HEK293 (cell line): ENCODE measurements at regions not wholly inside any gene's neighbourhood (a gene's known extent, or its start where the extent isn't known, plus 50 kb on each side); places are given as distances from the start of the nearest gene placed in this dataset.

ENCODE experiments used
- CTCF ChIA-PET: fragments of 350-600 bp; formaldehyde crosslinking; extraction: SDS; loops from one replicate; lab custom pipeline; 2021; ENCODE audit warnings: antibody characterized with exemption; lab: Yijun Ruan, JAX
- POLR2A ChIA-PET: fragments of 300-600 bp; formaldehyde crosslinking; extraction: SDS; loops from one replicate; lab custom pipeline; 2020; ENCODE audit warnings: antibody characterized with exemption, inconsistent platforms; lab: Yijun Ruan, JAX
- H3K27ac ChIP-seq: fragments of 200-500 bp; sonication (Bioruptor generic); 2 replicates; pipeline ENCODE4 v1.5.1; 2014; ENCODE audit warnings: low read depth, low read length, control low read depth, inconsistent platforms; ENCODE audit errors: extremely low read depth
- H3K36me3 ChIP-seq, 2 experiments: fragments of 200-500 bp in 1 of 2; sonication (Bioruptor generic) in 1 of 2; 1 replicate in 1 of 2; 2 replicates in 1 of 2; pipeline ENCODE4 v1.5.1; 2014 to 2017; ENCODE audit warnings: inconsistent platforms in 2 of 2, low read length in 2 of 2; ENCODE audit not compliant: control insufficient read depth in 2 of 2, insufficient read depth in 1 of 2
- H3K4me1 ChIP-seq: fragments of 200-500 bp; sonication (Bioruptor generic); 2 replicates; pipeline ENCODE4 v1.5.1; 2014; ENCODE audit warnings: mild to moderate bottlenecking, low read length, inconsistent platforms; ENCODE audit not compliant: control insufficient read depth, insufficient read depth
- H3K4me3 ChIP-seq: 2 replicates; pipeline ENCODE4 v1.5.1; 2011; ENCODE audit warnings: low read depth, mild to moderate bottlenecking, control low read depth, low read length, moderate library complexity
- H3K9me3 ChIP-seq: fragments of 200-500 bp; sonication (Bioruptor generic); 2 replicates; pipeline ENCODE4 v1.5.1; 2014; ENCODE audit warnings: low read depth, low read length, inconsistent platforms; ENCODE audit not compliant: control insufficient read depth, insufficient read depth
- KLF8 ChIP-seq: fragments of 450-650 bp; formaldehyde crosslinking; IDR thresholded peaks from 2 replicates; pipeline ENCODE4 v1.5.1; 2016; ENCODE audit warnings: missing biosample characterization, missing genetic modification characterization
- PRDM4 ChIP-seq: fragments of 450-650 bp; formaldehyde crosslinking; IDR thresholded peaks from 2 replicates; pipeline ENCODE4 v1.5.1; 2017; ENCODE audit warnings: missing biosample characterization, missing genetic modification characterization
- SALL2 ChIP-seq: fragments of 450-650 bp; formaldehyde crosslinking; IDR thresholded peaks from 2 replicates; pipeline ENCODE4 v1.5.0; 2017; ENCODE audit warnings: missing biosample characterization, mild to moderate bottlenecking, missing genetic modification characterization, borderline replicate concordance
- SETDB1 ChIP-seq: IDR thresholded peaks from one replicate; pipeline ENCODE4 v1.6.1; 2017; ENCODE audit warnings: mild to moderate bottlenecking, low read length, moderate library complexity, mixed read lengths; ENCODE audit not compliant: insufficient read length
- ZBTB1 ChIP-seq: fragments of 450-650 bp; formaldehyde crosslinking; IDR thresholded peaks from 2 replicates; pipeline ENCODE4 v1.5.1; 2016; ENCODE audit warnings: missing biosample characterization, missing genetic modification characterization
- ZBTB17 ChIP-seq: fragments of 450-650 bp; formaldehyde crosslinking; IDR thresholded peaks from 2 replicates; pipeline ENCODE4 v1.5.1; 2016; ENCODE audit warnings: missing biosample characterization, missing genetic modification characterization
- ZFHX2 ChIP-seq: fragments of 450-650 bp; formaldehyde crosslinking; conservative IDR thresholded peaks from 2 replicates; pipeline ENCODE4 v1.5.1; 2016; ENCODE audit warnings: missing biosample characterization, missing genetic modification characterization
- ZNF146 ChIP-seq: fragments of 450-650 bp; formaldehyde crosslinking; IDR thresholded peaks from 2 replicates; pipeline ENCODE4 v1.5.1; 2016; ENCODE audit warnings: missing biosample characterization, missing genetic modification characterization
- ZNF174 ChIP-seq: fragments of 450-650 bp; formaldehyde crosslinking; IDR thresholded peaks from 2 replicates; pipeline ENCODE4 v1.5.0; 2017; ENCODE audit warnings: missing biosample characterization, mild to moderate bottlenecking, missing genetic modification characterization
- ZNF2 ChIP-seq: fragments of 450-650 bp; formaldehyde crosslinking; IDR thresholded peaks from 2 replicates; pipeline ENCODE4 v1.5.1; 2016; ENCODE audit warnings: missing biosample characterization, missing genetic modification characterization
- ZNF23 ChIP-seq: fragments of 450-650 bp; formaldehyde crosslinking; IDR thresholded peaks from 2 replicates; pipeline ENCODE4 v1.5.1; 2016; ENCODE audit warnings: missing biosample characterization, missing genetic modification characterization, borderline replicate concordance
- ZNF24 ChIP-seq: fragments of 450-650 bp; formaldehyde crosslinking; IDR thresholded peaks from 2 replicates; pipeline ENCODE4 v1.5.1; 2016; ENCODE audit warnings: missing biosample characterization, missing genetic modification characterization
- ZNF266 ChIP-seq: fragments of 450-650 bp; formaldehyde crosslinking; IDR thresholded peaks from 2 replicates; pipeline ENCODE4 v1.5.1; 2016; ENCODE audit warnings: missing biosample characterization, missing genetic modification characterization, low read depth
- ZNF274 ChIP-seq, 2 experiments: fragments of 200-500 bp in 1 of 2; fragments of 450-650 bp in 1 of 2; sonication (Bioruptor generic) in 1 of 2; formaldehyde crosslinking in 1 of 2; IDR thresholded peaks; 2 replicates each; pipeline versions ENCODE4 v1.5.1 to v1.6.1; 2014 to 2016; ENCODE audit warnings: borderline replicate concordance in 1 of 2, inconsistent platforms in 1 of 2, low read length in 1 of 2, missing biosample characterization in 1 of 2, missing genetic modification characterization in 1 of 2
- ZNF302 ChIP-seq: fragments of 450-650 bp; formaldehyde crosslinking; IDR thresholded peaks from 2 replicates; pipeline ENCODE4 v1.5.1; 2016; ENCODE audit warnings: missing biosample characterization, missing genetic modification characterization, low read depth
- ZNF335 ChIP-seq: fragments of 450-650 bp; formaldehyde crosslinking; conservative IDR thresholded peaks from 2 replicates; pipeline ENCODE4 v1.5.1; 2016; ENCODE audit warnings: missing biosample characterization, missing genetic modification characterization
- ZNF394 ChIP-seq: fragments of 450-650 bp; formaldehyde crosslinking; IDR thresholded peaks from 2 replicates; pipeline ENCODE4 v1.5.1; 2016; ENCODE audit warnings: missing biosample characterization, missing genetic modification characterization, mild to moderate bottlenecking, moderate library complexity, borderline replicate concordance
- ZNF501 ChIP-seq: fragments of 450-650 bp; formaldehyde crosslinking; IDR thresholded peaks from 2 replicates; pipeline ENCODE4 v1.5.1; 2016; ENCODE audit warnings: missing biosample characterization, missing genetic modification characterization
- ZNF558 ChIP-seq: fragments of 450-650 bp; formaldehyde crosslinking; IDR thresholded peaks from 2 replicates; pipeline ENCODE4 v1.5.1; 2016; ENCODE audit warnings: missing biosample characterization, missing genetic modification characterization
- ZNF596 ChIP-seq: fragments of 450-650 bp; IDR thresholded peaks from 2 replicates; pipeline ENCODE4 v1.5.0; 2018; ENCODE audit warnings: missing biosample characterization, mild to moderate bottlenecking, missing genetic modification characterization, moderate library complexity
- ZNF600 ChIP-seq: fragments of 450-650 bp; formaldehyde crosslinking; IDR thresholded peaks from 2 replicates; pipeline ENCODE4 v1.5.1; 2016; ENCODE audit warnings: missing biosample characterization, missing genetic modification characterization
- ZNF624 ChIP-seq: fragments of 450-650 bp; formaldehyde crosslinking; IDR thresholded peaks from 2 replicates; pipeline ENCODE4 v1.5.1; 2017; ENCODE audit warnings: missing biosample characterization, missing genetic modification characterization
- ZNF629 ChIP-seq: fragments of 450-650 bp; formaldehyde crosslinking; IDR thresholded peaks from 2 replicates; pipeline ENCODE4 v1.5.1; 2017; ENCODE audit warnings: missing biosample characterization, missing genetic modification characterization
- ZNF707 ChIP-seq: fragments of 450-650 bp; formaldehyde crosslinking; IDR thresholded peaks from 2 replicates; pipeline ENCODE4 v1.5.1; 2016; ENCODE audit warnings: missing biosample characterization, missing genetic modification characterization
- TF ChIP-seq, protein P1 (sequence below): fragments of 450-650 bp; formaldehyde crosslinking; IDR thresholded peaks from 2 replicates; pipeline ENCODE4 v1.5.1; 2016; ENCODE audit warnings: missing biosample characterization, missing genetic modification characterization
- TF ChIP-seq, protein P2 (sequence below): fragments of 450-650 bp; formaldehyde crosslinking; IDR thresholded peaks from 2 replicates; pipeline ENCODE4 v1.5.1; 2016; ENCODE audit warnings: missing biosample characterization, missing genetic modification characterization

- no peak overlapping the region for H3K4me3 ChIP-seq
- no peak overlapping the region for H3K27ac ChIP-seq
- ChIA-PET CTCF (interaction anchor here (1.2 kb wide), 1 partner anchor 9 kb away, joined by 3 read pairs; no protein-coding TSS in a partner anchor), POLR2A (no interaction called here)
- no peaks in the 10 kb centered on the region for H3K9me3 ChIP-seq
- 0 out of 2 replicates have a peak, but pooled peaks have one; percentile 23 for TF ChIP-seq ZFHX2 (tag by site-specific recombination)
- TF ChIP-seq ZNF394 (tag by site-specific recombination): no peak
- TF ChIP-seq ZNF558 (tag by site-specific recombination): no peak
- TF ChIP-seq ZNF707 (tag by site-specific recombination): no peak
- 0 out of 2 replicates have a peak, but pooled peaks have one; percentile 46 for TF ChIP-seq ZBTB17
- TF ChIP-seq PRDM4 (tag by site-specific recombination): no peak
- no peaks in the 10 kb centered on the region for H3K4me1 ChIP-seq
- H3K36me3 ChIP-seq: no peaks in the 10 kb centered on the region
These were observed 59.9 kb upstream of the KAT6B start for GRCh38 chr10:74766501-74766900.

DNA sequence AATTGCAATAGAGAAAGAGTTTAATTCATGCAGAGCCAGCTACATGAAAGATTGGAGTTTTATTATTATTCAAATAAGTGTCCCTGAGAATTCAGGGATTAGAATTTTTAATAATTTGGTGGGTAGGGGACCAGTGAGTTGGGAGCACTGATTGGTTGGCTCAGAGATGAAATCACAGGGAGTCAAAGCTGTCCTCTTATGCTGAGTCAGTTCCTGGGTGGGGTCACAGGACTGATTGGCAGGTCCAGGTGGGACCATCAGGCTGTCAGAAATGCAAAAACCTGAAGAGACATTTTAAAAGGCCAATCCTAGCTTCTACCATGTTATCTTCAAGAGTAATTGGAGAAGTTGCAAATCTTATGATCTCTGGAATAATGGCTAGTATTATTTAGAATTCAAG, 56.0 kb upstream of the KAT6B start:
- H3K4me1 ChIP-seq: no peaks in the 10 kb centered on the region
- no peak overlapping the region for H3K4me3 ChIP-seq
- no peak overlapping the region for H3K27ac ChIP-seq
- POLR2A ChIA-PET: no interaction called here
- no peaks in the 10 kb centered on the region for H3K36me3 ChIP-seq
- CTCF ChIA-PET: interaction anchor here (0.9 kb wide), 1 partner anchor 9 kb away, joined by 3 read pairs; no protein-coding TSS in a partner anchor
- H3K9me3 ChIP-seq: no peaks in the 10 kb centered on the region
- TF ChIP-seq SETDB1: no peak
- no peak for TF ChIP-seq ZNF624 (tag by site-specific recombination)
- TF ChIP-seq ZNF600 (tag by site-specific recombination): no peak
- TF ChIP-seq, protein P1, sequence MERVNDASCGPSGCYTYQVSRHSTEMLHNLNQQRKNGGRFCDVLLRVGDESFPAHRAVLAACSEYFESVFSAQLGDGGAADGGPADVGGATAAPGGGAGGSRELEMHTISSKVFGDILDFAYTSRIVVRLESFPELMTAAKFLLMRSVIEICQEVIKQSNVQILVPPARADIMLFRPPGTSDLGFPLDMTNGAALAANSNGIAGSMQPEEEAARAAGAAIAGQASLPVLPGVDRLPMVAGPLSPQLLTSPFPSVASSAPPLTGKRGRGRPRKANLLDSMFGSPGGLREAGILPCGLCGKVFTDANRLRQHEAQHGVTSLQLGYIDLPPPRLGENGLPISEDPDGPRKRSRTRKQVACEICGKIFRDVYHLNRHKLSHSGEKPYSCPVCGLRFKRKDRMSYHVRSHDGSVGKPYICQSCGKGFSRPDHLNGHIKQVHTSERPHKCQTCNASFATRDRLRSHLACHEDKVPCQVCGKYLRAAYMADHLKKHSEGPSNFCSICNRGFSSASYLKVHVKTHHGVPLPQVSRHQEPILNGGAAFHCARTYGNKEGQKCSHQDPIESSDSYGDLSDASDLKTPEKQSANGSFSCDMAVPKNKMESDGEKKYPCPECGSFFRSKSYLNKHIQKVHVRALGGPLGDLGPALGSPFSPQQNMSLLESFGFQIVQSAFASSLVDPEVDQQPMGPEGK: no peak
- TF ChIP-seq ZNF596 (tag by site-specific recombination): no peak
- no peak for TF ChIP-seq SALL2 (tag by site-specific recombination)
- TF ChIP-seq ZNF146 (tag by site-specific recombination): no peak
- no peak for TF ChIP-seq ZNF629 (tag by site-specific recombination)
- no peak for TF ChIP-seq ZNF335 (tag by site-specific recombination)
- TF ChIP-seq ZNF23 (tag by site-specific recombination): no peak
- no peak for TF ChIP-seq ZNF2 (tag by site-specific recombination)
- TF ChIP-seq KLF8 (tag by site-specific recombination): no peak
- TF ChIP-seq ZBTB1: no peak
- TF ChIP-seq, protein P2, sequence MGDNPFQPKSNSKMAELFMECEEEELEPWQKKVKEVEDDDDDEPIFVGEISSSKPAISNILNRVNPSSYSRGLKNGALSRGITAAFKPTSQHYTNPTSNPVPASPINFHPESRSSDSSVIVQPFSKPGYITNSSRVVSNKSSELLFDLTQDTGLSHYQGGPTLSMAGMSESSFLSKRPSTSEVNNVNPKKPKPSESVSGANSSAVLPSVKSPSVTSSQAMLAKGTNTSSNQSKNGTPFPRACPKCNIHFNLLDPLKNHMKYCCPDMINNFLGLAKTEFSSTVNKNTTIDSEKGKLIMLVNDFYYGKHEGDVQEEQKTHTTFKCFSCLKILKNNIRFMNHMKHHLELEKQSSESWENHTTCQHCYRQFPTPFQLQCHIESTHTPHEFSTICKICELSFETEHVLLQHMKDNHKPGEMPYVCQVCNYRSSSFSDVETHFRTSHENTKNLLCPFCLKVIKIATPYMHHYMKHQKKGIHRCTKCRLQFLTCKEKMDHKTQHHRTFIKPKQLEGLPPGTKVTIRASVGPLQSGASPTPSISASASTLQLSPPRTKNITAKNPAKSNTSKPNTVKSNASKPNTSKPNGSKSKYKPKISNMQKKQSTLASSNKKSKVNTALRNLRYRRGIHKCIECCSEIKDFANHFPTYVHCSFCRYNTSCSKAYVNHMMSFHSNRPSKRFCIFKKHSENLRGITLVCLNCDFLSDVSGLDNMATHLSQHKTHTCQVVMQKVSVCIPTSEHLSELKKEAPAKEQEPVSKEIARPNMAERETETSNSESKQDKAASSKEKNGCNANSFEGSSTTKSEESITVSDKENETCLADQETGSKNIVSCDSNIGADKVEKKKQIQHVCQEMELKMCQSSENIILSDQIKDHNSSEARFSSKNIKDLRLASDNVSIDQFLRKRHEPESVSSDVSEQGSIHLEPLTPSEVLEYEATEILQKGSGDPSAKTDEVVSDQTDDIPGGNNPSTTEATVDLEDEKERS (tag by site-specific recombination): no peak
- no peak for TF ChIP-seq ZNF174 (tag by site-specific recombination)
- TF ChIP-seq ZNF302 (tag by site-specific recombination): no peak
- no peak for TF ChIP-seq ZNF274 (IDR thresholded peaks at IDR 0.05; ENCODE audit: low read length)
- TF ChIP-seq ZNF274 (tag by site-specific recombination; IDR thresholded peaks at IDR 0.05; ENCODE audit: borderline replicate concordance): no peak
- no peak for TF ChIP-seq ZNF266
- no peak for TF ChIP-seq ZNF501 (tag by site-specific recombination)
- no peak for TF ChIP-seq ZNF24
- TF ChIP-seq, all 188 proteins: peak for 0
